GM18951 (cell line): ENCODE measurements at regions not wholly inside any gene's neighbourhood (a gene's known extent, or its start where the extent isn't known, plus 50 kb on each side); places are given as distances from the start of the nearest gene placed in this dataset.

Experiments used
- POLR2A ChIP-seq: IDR thresholded peaks from 4 replicates; pipeline ENCODE4 v1.6.1; 2011; ENCODE audit warnings: mild to moderate bottlenecking; ENCODE audit not compliant: insufficient read length, insufficient read depth; ENCODE audit errors: extremely low read depth
- in situ Hi-C: fragments of 300-500 bp; cut with MboI; formaldehyde crosslinking; loops from one replicate; pipeline ENCODE4 v1.12.0; 2022; ENCODE audit warnings: low sequenced_read_pairs, mixed read lengths, inconsistent platforms; ENCODE audit not compliant: unreplicated experiment

- TF ChIP-seq POLR2A, result no peak
- in situ Hi-C loops, result loop anchor here (10.0 kb wide), 1 partner anchor 642 kb away; no protein-coding TSS in a partner anchor
Observed at GRCh38 chr13:22276616-22277015, 605.7 kb downstream of the FGF9 start.

DNA sequence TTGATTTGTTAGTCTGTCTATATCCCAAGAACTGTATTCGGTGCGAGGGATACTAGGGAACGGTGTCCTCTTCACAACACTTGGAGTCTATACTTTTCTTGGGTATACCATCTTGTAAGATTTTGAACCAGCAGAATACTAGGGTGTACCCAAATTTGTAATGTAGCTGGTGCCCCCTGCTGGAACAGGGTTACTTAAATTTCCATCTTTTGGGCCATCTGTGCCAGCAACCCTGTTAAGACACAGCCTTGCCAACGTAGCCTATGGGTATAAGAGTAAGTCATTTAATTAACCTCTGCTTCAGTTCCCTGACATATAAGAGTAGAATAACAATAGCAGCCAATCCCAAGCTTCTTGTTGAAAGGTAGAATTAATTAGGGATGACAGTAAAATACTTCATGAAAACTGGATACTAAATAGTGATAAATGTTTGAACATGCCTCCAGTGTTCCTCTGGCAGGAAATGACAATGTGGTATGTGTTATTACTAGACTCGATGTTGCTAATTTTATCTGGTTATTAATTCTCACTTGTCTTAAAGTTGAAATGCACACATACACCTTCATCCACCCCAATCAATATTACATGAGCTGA is 607.6 kb downstream of the FGF9 start:
- no peak for TF ChIP-seq POLR2A
- in situ Hi-C loops, result loop anchor here (10.0 kb wide), 1 partner anchor 644 kb away; no protein-coding TSS in a partner anchor

GRCh38 chr13:22285867-22286266 is 615.0 kb downstream of the FGF9 start:
- TF ChIP-seq POLR2A, result no peak
- in situ Hi-C loops, result no loop called here

GRCh38 chr13:22286338-22286737 is 615.5 kb downstream of the FGF9 start:
- no peak for TF ChIP-seq POLR2A
- in situ Hi-C loops, result no loop called here

DNA sequence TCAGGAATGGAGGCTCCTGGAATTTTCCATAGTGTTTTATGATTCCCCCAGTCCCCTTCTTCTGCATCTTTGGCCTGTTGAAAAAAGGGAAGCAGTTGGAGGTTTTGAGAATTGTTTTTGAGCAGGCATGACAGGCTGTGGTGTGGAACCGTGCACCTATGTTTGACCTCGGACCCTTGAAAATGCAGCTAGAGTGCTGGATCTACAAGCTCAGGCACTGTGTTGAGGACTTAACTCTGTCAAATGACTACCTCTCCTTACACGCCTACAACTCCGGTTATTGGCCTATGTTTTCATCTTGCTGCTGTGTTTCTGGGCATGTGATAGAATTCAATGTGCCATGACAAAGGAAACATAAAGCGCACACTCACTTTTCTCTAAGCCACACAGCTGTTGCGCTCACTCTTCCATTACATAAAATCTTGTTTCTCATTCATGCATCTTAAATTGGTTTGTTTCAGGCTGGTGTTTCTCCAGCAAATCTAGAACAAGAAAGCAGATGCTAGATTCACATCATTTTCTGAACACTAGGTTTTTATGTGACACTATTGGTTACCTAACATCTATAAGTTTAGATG is 616.6 kb downstream of the FGF9 start:
- in situ Hi-C loops, result no loop called here
- no peak for TF ChIP-seq POLR2A

DNA sequence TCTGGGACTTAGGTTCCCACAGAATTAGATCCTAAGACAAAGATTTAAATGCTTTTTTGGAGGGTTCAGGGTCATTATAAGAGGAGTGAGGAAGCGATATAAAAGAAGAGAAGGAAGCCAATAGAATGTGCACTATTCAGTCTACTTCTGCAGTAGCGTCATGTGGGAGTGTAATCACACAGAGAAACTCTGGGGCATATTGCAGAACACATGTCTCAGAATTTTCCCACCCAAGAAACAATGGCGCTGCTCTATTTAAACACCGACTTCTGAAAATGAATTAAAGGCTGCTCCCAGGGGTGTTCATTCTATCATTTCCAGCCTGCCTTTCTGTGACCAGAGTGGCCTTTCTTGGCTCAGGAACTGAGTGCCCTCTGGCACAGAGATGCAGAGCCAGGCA is 617.6 kb downstream of the FGF9 start:
- in situ Hi-C loops, result no loop called here

DNA sequence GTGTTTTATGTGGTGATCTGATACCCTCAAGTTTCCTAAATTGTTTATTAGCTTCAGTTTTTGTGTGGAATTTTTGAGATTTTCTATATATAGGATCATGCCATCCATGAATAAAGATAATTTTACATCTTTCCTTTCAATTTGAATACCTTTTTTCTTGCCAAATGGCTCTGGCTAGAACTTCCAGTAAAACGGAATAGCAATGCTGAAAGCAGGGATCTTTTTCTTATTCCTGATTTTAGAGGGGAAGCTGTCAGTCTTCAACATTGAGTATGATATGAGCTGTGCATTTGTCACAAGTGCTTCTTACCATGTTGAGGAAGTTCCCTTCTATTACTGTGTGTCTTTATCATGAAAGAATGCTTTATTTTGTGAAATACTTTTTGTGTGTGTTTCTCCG is 618.8 kb downstream of the FGF9 start:
- TF ChIP-seq POLR2A, result no peak
- in situ Hi-C loops, result no loop called here

More for the DNA sequence above, 617.6 kb downstream of the FGF9 start:
- no peak for TF ChIP-seq POLR2A

DNA sequence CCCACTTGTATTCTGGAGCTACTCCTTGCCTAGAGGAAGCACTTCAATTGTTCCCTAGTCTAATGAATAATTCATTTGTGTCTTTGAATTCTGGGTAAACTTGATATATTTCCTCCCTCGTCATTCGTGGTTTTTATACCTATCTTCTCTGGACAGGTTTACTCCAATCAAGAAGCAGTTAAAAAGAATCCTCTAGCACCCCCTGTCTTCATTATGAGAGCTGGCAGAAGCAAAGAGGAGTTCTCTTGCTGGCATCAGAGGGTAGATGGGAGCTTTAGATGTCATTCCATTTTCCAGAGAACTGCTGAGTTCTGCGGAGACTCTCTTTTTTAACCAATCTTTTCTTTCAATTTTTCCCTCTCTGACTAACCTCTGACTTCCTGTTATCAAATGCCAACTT is 627.7 kb downstream of the FGF9 start:
- in situ Hi-C loops, result no loop called here
- TF ChIP-seq POLR2A, result no peak

DNA sequence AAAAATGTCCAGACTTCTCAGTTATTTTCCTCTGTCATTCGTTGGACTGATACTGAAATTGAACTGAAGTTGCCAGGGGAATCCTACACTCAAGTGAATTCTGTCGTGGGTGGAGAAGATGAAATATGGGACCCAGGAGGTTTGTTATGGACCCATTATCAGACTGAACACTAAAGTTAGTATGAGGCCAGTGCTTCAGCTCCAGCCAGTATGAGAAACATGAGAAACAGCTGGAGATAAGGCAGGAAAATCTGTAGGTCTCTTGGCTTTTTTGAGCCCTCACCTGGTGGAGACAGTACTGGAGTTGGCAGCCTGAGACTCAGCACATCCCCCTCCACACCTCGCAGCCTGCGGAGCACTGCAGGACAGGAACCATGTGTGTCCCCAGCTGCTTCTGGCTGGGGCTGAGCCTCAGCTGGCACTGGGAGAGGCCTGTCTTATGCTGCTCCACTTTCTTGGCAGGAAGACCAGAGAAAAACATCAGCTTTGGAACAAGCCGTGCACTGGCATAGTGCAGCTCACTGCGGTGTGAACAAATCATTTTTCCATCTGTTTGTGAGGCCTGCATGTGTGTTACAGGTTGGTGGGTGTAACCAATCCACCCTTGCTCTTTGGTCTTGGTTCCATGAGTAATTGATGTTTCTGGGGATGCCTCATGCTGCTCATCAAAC is 641.0 kb downstream of the FGF9 start:
- TF ChIP-seq POLR2A, result no peak

DNA sequence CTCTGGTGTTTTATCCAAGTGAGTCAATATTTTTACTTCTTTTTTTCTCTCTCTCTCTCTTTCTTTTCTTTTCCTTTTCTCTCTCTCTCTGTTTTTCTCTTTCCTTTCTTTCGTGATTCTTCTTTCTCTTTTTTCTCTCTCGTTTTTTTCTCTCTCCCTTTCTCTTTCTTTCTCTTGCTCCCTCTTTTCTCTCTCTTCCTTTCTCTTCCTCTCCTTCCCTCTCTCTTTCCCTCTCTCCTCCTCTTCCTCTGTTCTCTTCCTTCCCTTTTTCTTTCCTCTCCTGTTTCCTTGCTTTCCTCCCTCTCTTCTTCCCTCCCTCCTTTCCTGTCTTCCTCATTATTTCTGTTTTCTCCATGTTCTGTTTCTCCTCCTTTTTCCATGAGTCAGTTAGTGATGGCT is 641.5 kb downstream of the FGF9 start:
- in situ Hi-C loops, result no loop called here
- TF ChIP-seq POLR2A, result no peak

More for the DNA sequence above, 641.0 kb downstream of the FGF9 start:
- in situ Hi-C loops, result no loop called here

DNA sequence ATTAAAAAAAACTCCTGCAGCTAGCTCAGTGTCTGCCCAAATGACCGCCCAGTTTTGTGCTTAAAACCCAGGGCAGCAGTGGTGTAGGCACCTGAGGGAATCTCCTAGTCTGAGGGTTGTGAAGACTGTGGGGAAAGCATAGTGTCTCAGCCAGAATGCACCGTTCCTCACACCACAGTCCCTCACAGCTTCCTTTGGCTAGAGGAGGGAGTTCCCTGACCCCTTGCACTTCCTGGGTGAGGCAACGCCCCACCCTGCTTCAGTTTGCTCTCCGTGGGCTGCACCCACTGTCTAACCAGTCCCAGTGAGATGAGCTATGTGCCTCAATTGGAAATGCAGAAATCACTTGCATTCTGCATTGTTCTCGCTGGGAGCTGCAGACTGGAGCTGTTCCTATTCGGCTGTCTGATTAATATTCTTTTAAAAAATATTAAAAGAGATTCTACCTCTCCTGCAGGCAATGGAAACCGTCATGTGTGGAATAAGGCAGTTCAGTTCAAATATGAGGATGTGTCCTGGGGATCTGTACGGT is 645.7 kb downstream of the FGF9 start:
- in situ Hi-C loops, result no loop called here
- TF ChIP-seq POLR2A, result no peak

GRCh38 chr13:22320991-22321390 is 650.1 kb downstream of the FGF9 start:
- TF ChIP-seq POLR2A, result no peak
- in situ Hi-C loops, result no loop called here

GRCh38 chr13:22325761-22326160 is 654.9 kb downstream of the FGF9 start:
- in situ Hi-C loops, result no loop called here
- no peak for TF ChIP-seq POLR2A

GRCh38 chr13:22332416-22332815 is 661.5 kb downstream of the FGF9 start:
- TF ChIP-seq POLR2A, result no peak
- in situ Hi-C loops, result no loop called here
